GM18511 (cell line): ENCODE measurements at regions not wholly inside any gene's neighbourhood (a gene's known extent, or its start where the extent isn't known, plus 50 kb on each side); places are given as distances from the start of the nearest gene placed in this dataset.

Experiments used
- ATAC-seq: cut with Tn5 transposase; IDR thresholded peaks from one replicate; pipeline ENCODE4 v1.9.1; 2021; ENCODE audit warnings: mild to moderate bottlenecking, moderate library complexity; ENCODE audit not compliant: unreplicated experiment

GRCh38 chr20:11838076-11838636 lies 79.5 kb upstream of the BTBD3 start:
- ATAC-seq, result no peak

GRCh38 chr20:11841972-11842461 lies 75.7 kb upstream of the BTBD3 start:
- no peak for ATAC-seq

GRCh38 chr20:11843289-11843688 lies 74.4 kb upstream of the BTBD3 start:
- no peak for ATAC-seq

GRCh38 chr20:11844691-11845090 lies 73.0 kb upstream of the BTBD3 start:
- no peak for ATAC-seq

- no peak for ATAC-seq
Observed at GRCh38 chr20:11845340-11845739, 72.4 kb upstream of the BTBD3 start.

GRCh38 chr20:11846131-11846530 lies 71.6 kb upstream of the BTBD3 start:
- no peak for ATAC-seq

- no peak for ATAC-seq
Observed at GRCh38 chr20:11847827-11848226, 69.9 kb upstream of the BTBD3 start.

GRCh38 chr20:11849270-11849915 lies 68.3 kb upstream of the BTBD3 start:
- ATAC-seq, result no peak

GRCh38 chr20:11849976-11850670 lies 67.6 kb upstream of the BTBD3 start:
- ATAC-seq, result no peak

- no peak for ATAC-seq
Observed at GRCh38 chr20:11850901-11851300, 66.8 kb upstream of the BTBD3 start.

GRCh38 chr20:11851646-11852045 lies 66.0 kb upstream of the BTBD3 start:
- ATAC-seq, result no peak

GRCh38 chr20:11852189-11852588 lies 65.5 kb upstream of the BTBD3 start:
- no peak for ATAC-seq

- no peak for ATAC-seq
Observed at GRCh38 chr20:11852811-11853210, 64.9 kb upstream of the BTBD3 start.

GRCh38 chr20:11853359-11853758 lies 64.3 kb upstream of the BTBD3 start:
- no peak for ATAC-seq

GRCh38 chr20:11861479-11861878 lies 56.2 kb upstream of the BTBD3 start:
- no peak for ATAC-seq

GRCh38 chr20:11867291-11867919 lies 50.3 kb upstream of the BTBD3 start:
- ATAC-seq, result no peak
